AG09309 (cell line): ENCODE measurements at regions not wholly inside any gene's neighbourhood (a gene's known extent, or its start where the extent isn't known, plus 50 kb on each side); places are given as distances from the start of the nearest gene placed in this dataset.

Experiments
- DNase-seq: peaks from one replicate; pipeline ENCODE4 v3.0.0-alpha.2; 2010; ENCODE audit warnings: low read depth
- H3K4me3 ChIP-seq: 2 replicates; pipeline ENCODE4 v1.5.1; 2011; ENCODE audit warnings: mild to moderate bottlenecking, low read depth, low read length, moderate library complexity; ENCODE audit not compliant: control insufficient read depth
- CTCF ChIP-seq: IDR thresholded peaks from 2 replicates; pipeline ENCODE4 v1.5.1; 2011; ENCODE audit warnings: mild to moderate bottlenecking, low read depth, low read length, inconsistent platforms; ENCODE audit not compliant: insufficient read depth, control insufficient read depth; ENCODE audit errors: missing control alignments

- DNase-seq: no peak
- no peak for TF ChIP-seq CTCF
- no peak overlapping the region for H3K4me3 ChIP-seq
These were observed 504.7 kb downstream of the SOX2 start for GRCh38 chr3:182216311-182216970.

- TF ChIP-seq CTCF: no peak
- no peak overlapping the region for H3K4me3 ChIP-seq
- DNase-seq: no peak
These were observed 508.3 kb downstream of the SOX2 start for GRCh38 chr3:182220013-182220412.

GRCh38 chr3:182220471-182220870 is 508.7 kb downstream of the SOX2 start:
- no peak for TF ChIP-seq CTCF
- no peak overlapping the region for H3K4me3 ChIP-seq
- DNase-seq: no peak

- H3K4me3 ChIP-seq: no peak overlapping the region
- no peak for DNase-seq
- no peak for TF ChIP-seq CTCF
These were observed 515.3 kb downstream of the SOX2 start for GRCh38 chr3:182226995-182227394.

GRCh38 chr3:182233405-182233804 is 521.7 kb downstream of the SOX2 start:
- no peak for DNase-seq
- no peak for TF ChIP-seq CTCF
- H3K4me3 ChIP-seq: no peak overlapping the region

- H3K4me3 ChIP-seq: no peak overlapping the region
- no peak for TF ChIP-seq CTCF
- DNase-seq: no peak
These were observed 522.2 kb downstream of the SOX2 start for GRCh38 chr3:182233957-182234356.
